ENCODE measurements at regions not wholly inside any gene's neighbourhood (a gene's known extent, or its start where the extent isn't known, plus 50 kb on each side); places are given as distances from the start of the nearest gene placed in this dataset.

DNA sequence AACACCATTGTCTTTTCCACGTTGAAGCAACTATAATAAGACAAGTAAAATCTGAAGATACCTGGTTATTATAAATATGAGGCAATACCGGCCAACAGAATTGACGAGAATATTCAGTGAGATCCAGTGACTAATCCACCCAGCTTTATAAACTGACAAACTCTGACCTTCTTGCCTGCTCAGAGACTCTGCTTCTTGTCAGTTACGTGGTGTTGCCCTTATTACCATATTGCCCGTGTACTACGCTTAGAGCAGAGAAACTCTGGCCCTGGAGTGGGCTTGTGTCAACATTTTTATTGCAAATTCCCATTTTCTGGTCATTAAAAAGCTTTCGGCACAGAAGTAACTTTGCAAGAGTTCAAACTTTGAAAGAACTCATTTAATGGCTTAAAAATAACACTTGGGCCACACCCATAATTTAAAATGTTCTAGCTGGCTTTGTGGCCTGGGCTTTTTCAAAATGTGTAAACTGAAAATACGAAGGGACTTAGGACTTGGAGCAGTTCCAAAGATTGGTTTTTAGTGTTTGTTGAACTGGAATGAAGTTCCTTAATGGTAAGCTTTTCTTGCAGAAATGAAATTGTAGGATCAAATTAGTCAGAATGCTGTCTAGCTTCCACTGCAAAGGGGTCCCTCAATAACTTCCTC lies 266.2 kb downstream of the LMO4 start:
- Histone ChIP-seq H3K4me3 (no peak overlapping the region), H3K4me1 (no peaks in the 10 kb centered on the region), H3K36me3 (ENCODE audit: insufficient read depth in 1 of 2, low read depth in 1 of 2) (no peaks in the 10 kb centered on the region), H3K27ac (no peak overlapping the region), H3K27me3 (ENCODE audit: insufficient read depth in 3 of 3, low read length in 2 of 3) (no peaks in the 10 kb centered on the region), H3K9me3 (no peaks in the 10 kb centered on the region)
- ATAC-seq, result no peak
- intact Hi-C loops (cut with DNase I), result no loop called here
- 57 to 65% (median 59%) methylated on average over 8 of the region's 8 CpGs for WGBS, 3 donors
- DNase-seq, result no peak
- no peak for TF ChIP-seq CTCF (IDR thresholded peaks at IDR 0.05)

DNA sequence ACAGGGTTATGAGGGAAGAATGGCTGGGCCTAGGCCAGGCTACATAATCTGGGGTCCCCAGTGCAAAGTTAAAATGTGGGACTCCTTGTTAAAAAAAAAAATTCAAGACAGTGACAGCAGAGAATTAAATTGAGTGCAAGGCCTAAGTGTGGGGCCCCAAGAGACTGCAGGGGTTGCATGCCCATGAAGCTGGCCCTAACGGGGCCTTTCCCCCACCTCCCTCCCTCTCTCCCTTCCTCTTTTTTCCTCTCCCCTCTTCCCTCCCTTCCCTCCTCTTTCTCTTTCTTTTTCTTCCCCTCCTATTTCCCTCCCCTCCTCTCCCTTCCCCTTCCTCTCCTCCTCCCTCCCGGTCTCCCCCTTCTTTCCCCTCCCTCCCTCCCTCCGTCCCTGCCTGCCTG lies 266.7 kb downstream of the LMO4 start:
- Histone ChIP-seq H3K9me3 (no peaks in the 10 kb centered on the region), H3K27ac (no peak overlapping the region), H3K4me3 (no peak overlapping the region), H3K36me3 (ENCODE audit: insufficient read depth in 1 of 2, low read depth in 1 of 2) (no peaks in the 10 kb centered on the region), H3K4me1 (no peaks in the 10 kb centered on the region), H3K27me3 (ENCODE audit: insufficient read depth in 3 of 3, low read length in 2 of 3) (no peaks in the 10 kb centered on the region)
- 63 to 71% (median 65%) methylated on average over 3 of the region's 3 CpGs for WGBS, 3 donors
- TF ChIP-seq CTCF (IDR thresholded peaks at IDR 0.05), result no peak
- no peak for ATAC-seq
- intact Hi-C loops (cut with DNase I), result no loop called here
- no peak for DNase-seq

DNA sequence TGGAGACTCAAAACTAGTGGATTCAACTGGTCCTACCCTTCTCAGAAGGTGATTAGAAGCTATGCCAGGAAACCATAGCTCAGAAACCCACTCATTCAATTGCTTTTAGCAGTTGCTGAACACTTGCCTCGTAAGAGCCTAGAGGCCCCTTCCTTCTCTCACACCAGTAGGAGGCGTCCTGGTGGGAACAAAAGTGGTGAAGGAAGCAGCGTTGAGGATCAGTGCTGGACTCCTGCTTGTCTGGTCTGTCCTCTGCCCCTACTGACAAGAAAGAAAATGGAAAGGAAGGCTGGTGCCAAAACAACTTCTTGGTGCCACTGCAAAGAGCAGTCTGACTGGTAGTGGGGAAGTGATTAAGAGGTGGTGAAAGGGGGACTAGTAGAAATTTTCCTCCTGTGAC lies 269.7 kb downstream of the LMO4 start:
- 50 to 67% (median 51%) methylated on average over 3 of the region's 3 CpGs for WGBS, 3 donors
- Histone ChIP-seq H3K27ac (no peak overlapping the region), H3K4me1 (no peaks in the 10 kb centered on the region), H3K36me3 (ENCODE audit: insufficient read depth in 1 of 2, low read depth in 1 of 2) (no peaks in the 10 kb centered on the region), H3K9me3 (no peaks in the 10 kb centered on the region), H3K4me3 (no peak overlapping the region), H3K27me3 (ENCODE audit: insufficient read depth in 3 of 3, low read length in 2 of 3) (no peaks in the 10 kb centered on the region)
- DNase-seq (no peak), ATAC-seq (no peak)
- intact Hi-C loops (cut with DNase I), result no loop called here
- no peak for TF ChIP-seq CTCF (IDR thresholded peaks at IDR 0.05)

GRCh38 chr1:87599569-87599968 lies 270.9 kb downstream of the LMO4 start:
- intact Hi-C loops (cut with DNase I), result no loop called here
- no peaks in the 10 kb centered on the region for H3K4me1 ChIP-seq
- DNase-seq, result no peak
- no peak overlapping the region for H3K4me3 ChIP-seq
- 61 to 71% (median 66%) methylated on average over 2 of the region's 2 CpGs for WGBS, 3 donors
- TF ChIP-seq CTCF (IDR thresholded peaks at IDR 0.05), result no peak
- no peaks in the 10 kb centered on the region for H3K27me3 ChIP-seq (ENCODE audit: insufficient read depth in 3 of 3, low read length in 2 of 3)
- no peak overlapping the region for H3K27ac ChIP-seq
- H3K9me3 ChIP-seq, result no peaks in the 10 kb centered on the region
- H3K36me3 ChIP-seq (ENCODE audit: insufficient read depth in 1 of 2, low read depth in 1 of 2), result no peaks in the 10 kb centered on the region
- no peak for ATAC-seq
